ENCODE measurements at regions not wholly inside any gene's neighbourhood (a gene's known extent, or its start where the extent isn't known, plus 50 kb on each side); places are given as distances from the start of the nearest gene placed in this dataset.

DNA sequence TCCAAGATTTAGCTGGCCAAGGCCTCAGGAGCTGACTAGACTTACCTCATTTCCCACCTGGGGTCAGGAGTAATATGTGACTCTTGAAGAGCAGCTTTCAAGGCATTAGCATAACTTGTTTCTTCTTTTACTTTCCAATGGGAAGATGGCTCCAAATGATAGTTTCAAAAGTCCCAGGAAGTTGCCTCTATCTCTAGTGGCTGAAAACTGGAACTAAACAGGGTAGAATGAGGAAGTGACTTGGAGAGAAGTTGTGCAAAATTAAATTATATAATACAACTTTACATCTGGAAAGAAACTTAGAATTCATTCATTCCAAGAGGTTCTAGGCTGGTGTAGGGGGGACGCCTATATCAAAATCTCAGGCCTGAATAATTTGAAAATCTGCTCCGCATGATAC, 250.1 kb upstream of the FMN2 start:
- TF ChIP-seq, protein P1, sequence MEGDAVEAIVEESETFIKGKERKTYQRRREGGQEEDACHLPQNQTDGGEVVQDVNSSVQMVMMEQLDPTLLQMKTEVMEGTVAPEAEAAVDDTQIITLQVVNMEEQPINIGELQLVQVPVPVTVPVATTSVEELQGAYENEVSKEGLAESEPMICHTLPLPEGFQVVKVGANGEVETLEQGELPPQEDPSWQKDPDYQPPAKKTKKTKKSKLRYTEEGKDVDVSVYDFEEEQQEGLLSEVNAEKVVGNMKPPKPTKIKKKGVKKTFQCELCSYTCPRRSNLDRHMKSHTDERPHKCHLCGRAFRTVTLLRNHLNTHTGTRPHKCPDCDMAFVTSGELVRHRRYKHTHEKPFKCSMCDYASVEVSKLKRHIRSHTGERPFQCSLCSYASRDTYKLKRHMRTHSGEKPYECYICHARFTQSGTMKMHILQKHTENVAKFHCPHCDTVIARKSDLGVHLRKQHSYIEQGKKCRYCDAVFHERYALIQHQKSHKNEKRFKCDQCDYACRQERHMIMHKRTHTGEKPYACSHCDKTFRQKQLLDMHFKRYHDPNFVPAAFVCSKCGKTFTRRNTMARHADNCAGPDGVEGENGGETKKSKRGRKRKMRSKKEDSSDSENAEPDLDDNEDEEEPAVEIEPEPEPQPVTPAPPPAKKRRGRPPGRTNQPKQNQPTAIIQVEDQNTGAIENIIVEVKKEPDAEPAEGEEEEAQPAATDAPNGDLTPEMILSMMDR (IDR thresholded peaks at IDR 0.05): no peak
- TF ChIP-seq POLR2AphosphoS5 (IDR thresholded peaks at IDR 0.05) (no peak), POLR2A (IDR thresholded peaks at IDR 0.05) (no peak), EP300 (IDR thresholded peaks at IDR 0.05) (no peak)
